Skeletal muscle tissue (tissue), 3 donors: ENCODE measurements at regions not wholly inside any gene's neighbourhood (a gene's known extent, or its start where the extent isn't known, plus 50 kb on each side); places are given as distances from the start of the nearest gene placed in this dataset.
"Not testable (repeated sequence)": the region's sequence is repeated elsewhere in the genome, so short reads cannot be mapped to it uniquely, and the experiment has no call there.

Experiments
- H3K27ac ChIP-seq: one replicate; pipeline ENCODE4 v1.7.0; 2013; ENCODE audit warnings: mild to moderate bottlenecking, low read depth, low read length, inconsistent platforms
- H3K27me3 ChIP-seq, 3 donors: one replicate each; pipeline ENCODE4 v1.7.0; 2013; ENCODE audit warnings: low read length in 3 of 3; ENCODE audit not compliant: control insufficient read depth in 3 of 3, insufficient read depth in 3 of 3
- H3K36me3 ChIP-seq, 3 donors: one replicate each; pipeline ENCODE4 v1.7.0; 2013; ENCODE audit warnings: low read length in 3 of 3; ENCODE audit not compliant: control insufficient read depth in 3 of 3, insufficient read depth in 3 of 3
- H3K4me1 ChIP-seq, 3 donors: one replicate each; pipeline ENCODE4 v1.7.0; 2013; ENCODE audit warnings: low read length in 3 of 3, mild to moderate bottlenecking in 3 of 3; ENCODE audit not compliant: control insufficient read depth in 3 of 3, insufficient read depth in 3 of 3
- H3K4me3 ChIP-seq, 3 donors: one replicate each; pipeline ENCODE4 v1.7.0; 2013; ENCODE audit warnings: low read length in 3 of 3
- H3K9ac ChIP-seq, 3 donors: one replicate each; pipeline ENCODE4 v1.7.0; 2013; ENCODE audit warnings: low read length in 3 of 3, mild to moderate bottlenecking in 3 of 3, moderate library complexity in 2 of 3, low read depth in 1 of 3
- H3K9me3 ChIP-seq, 3 donors: one replicate each; pipeline ENCODE4 v1.7.0; 2013; ENCODE audit warnings: low read length in 3 of 3; ENCODE audit not compliant: control insufficient read depth in 3 of 3
- donor health status: Osteomylitis.

DNA sequence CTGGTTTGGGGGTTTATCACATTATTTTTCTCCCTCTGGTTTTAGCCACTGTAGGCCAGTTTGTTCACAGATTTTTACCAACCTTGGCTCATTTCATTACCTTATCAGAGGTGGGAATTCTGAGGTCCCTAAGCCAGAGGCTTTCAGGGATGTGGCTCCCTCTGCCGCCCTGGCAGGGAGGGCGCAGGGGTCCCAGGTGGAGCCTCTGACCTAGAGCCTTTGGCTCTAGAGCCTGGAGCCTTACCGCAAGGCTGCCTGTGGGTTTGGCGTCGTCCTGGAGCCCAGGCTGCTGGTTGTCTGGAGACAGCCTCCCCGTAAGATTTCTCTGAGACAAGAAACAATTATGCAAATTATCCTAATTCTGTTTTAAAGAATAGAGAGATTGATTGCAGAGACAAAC is 188.0 kb downstream of the LMLN start:
- H3K9ac ChIP-seq, H3K27me3 ChIP-seq, H3K4me3 ChIP-seq, H3K36me3 ChIP-seq, H3K4me1 ChIP-seq, H3K27ac ChIP-seq, H3K9me3 ChIP-seq: not testable (repeated sequence)

DNA sequence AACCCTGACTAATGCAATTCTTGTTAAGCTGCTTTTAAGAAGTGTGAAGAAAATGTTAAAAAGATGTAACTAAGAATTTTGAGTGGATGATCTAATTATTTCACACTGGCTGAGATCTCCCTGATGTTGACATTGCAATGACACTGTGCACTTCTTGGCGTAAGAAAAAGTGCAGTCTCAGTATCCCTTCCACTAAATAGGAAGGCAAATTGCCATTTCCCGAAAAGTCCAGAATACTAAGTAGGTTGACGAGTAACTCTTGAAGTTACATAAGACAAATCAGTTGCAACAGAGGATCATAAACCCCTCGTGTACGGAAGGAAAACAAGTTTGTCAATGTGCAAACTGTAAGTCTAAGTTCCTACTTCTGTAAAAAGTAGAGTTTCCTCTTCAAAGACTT is 189.9 kb downstream of the LMLN start:
- not testable (repeated sequence) for H3K27me3 ChIP-seq, H3K9ac ChIP-seq, H3K4me3 ChIP-seq, H3K27ac ChIP-seq, H3K4me1 ChIP-seq, H3K36me3 ChIP-seq, H3K9me3 ChIP-seq

DNA sequence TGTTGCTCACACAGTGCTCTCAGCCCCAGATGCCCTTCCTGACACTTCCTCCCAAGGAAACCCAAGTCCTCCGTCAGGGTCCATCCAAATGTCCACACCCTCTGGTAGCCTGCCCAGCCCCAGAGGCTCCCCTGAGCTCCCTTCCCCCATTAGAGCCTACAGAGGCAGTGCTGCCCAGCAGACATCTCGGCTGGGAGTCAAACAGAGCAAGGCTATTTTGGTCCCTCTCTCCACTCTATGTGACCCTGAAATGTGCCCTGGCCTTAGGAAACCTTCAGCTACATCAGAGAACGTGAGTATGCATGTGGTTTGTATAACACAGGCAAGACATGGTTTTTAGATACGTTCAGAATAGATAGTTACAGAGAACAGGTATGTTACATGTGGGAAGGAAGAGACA is 191.8 kb downstream of the LMLN start:
- H3K9ac ChIP-seq, H3K27ac ChIP-seq, H3K9me3 ChIP-seq, H3K4me3 ChIP-seq, H3K36me3 ChIP-seq, H3K4me1 ChIP-seq, H3K27me3 ChIP-seq: not testable (repeated sequence)

DNA sequence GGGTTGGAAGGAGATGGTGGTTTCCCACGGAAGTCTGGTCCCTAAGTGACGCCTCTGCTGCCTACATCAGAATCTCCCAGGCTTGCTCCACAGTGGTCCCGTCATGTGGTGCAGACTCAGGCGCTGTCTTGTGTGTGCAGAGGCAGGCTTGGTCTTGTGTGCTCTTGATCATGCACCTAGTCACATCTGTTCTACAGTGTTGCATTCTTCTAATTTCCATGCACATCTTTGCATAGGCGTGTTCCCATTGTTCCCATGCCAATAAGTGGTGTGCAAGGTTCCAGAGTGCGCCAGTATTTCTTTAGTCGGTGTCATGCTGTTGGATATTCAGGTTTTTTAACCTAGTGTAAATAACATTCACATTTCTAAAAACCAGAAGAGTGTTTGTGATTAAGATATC is 195.8 kb downstream of the LMLN start:
- H3K36me3 ChIP-seq, H3K4me1 ChIP-seq, H3K9ac ChIP-seq, H3K4me3 ChIP-seq, H3K27me3 ChIP-seq, H3K9me3 ChIP-seq, H3K27ac ChIP-seq: not testable (repeated sequence)

DNA sequence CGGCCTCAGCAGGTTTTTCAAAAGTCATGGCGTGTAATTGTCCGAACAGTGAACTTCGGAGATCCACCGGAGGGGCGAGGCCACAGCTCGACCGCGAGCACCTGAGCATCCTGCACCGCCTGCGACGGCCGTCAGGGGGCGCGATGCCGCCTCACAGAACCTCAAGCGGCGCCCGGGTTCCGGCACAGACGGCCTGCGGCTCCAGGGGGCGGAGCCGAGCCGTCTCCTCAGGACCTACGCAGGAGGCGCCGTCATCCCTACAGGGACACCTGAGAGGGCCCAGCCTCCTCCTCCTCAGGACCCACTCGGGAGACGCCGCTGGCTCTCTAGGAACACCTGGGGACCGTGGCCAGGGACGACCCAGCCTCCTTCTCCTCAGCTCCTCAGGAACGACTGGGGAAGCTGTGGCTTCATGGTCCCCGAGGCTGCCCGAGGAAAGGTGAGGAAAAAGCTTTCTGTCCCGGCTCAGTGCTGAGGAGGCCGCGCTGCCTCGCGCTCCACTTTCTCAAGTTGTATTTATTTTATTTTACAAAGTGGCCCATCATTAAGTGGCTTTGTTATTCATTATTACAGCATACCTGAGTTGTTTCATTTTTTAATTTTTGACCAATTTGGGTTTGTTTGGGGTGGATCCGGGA is 197.3 kb downstream of the LMLN start:
- H3K9ac ChIP-seq, result not testable (repeated sequence)

DNA sequence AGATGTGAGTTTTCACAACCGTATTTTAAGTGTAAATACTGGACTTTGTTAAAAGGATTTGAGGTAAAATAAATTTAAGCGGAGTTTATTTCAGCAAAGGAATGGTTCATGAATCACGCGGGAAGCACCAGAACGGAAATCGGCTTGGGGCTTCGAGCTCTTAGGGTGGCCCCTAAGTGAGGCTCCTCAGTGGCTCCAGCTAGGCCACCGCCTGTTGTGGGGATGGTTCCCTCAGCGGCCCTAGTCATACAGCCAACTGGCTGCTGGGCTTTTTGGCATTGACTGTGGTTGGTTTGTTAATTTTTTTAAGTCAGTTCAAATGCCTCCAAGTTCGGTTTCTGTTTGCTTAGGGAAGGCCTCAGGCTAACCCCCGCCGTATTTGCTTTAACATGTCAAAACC is 198.0 kb downstream of the LMLN start:
- not testable (repeated sequence) for H3K4me1 ChIP-seq, H3K4me3 ChIP-seq, H3K36me3 ChIP-seq, H3K27ac ChIP-seq, H3K9ac ChIP-seq, H3K9me3 ChIP-seq, H3K27me3 ChIP-seq

More for the DNA sequence above, 197.3 kb downstream of the LMLN start:
- not testable (repeated sequence) for H3K4me3 ChIP-seq, H3K27me3 ChIP-seq, H3K27ac ChIP-seq, H3K9me3 ChIP-seq, H3K36me3 ChIP-seq, H3K4me1 ChIP-seq

DNA sequence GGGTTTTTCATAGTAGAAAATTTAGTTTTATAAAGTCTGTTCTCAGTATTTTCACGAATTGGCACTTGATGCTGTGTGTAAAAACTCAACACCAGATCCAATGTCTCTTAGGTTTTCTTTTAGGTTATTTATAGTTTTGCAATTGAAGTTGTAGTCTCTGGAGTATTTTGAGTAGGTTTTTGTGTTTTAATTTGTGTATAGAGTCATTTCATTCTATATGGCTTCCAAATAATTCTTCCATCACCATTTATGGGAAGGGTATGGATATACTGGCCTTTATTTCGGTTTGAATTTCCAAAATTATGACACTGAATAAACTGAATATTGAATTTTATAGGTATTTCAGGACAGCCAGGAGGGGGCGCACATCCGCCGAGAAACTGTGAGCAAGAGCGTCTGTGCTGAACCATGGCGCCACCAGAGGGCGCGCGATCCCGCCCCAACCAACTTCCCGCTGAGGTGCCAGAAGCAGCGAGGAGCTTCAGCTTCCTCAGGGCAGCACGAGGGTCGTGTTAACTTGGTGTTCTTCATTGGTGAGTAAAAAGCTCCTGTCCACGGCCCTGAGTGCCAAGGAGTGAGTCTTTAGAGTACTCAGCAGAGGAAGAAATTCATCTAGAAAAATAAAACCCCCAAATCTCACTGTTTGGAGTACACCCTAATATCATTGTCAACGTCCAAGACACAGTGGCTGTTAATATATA is 207.5 kb downstream of the LMLN start:
- not testable (repeated sequence) for H3K9me3 ChIP-seq, H3K4me3 ChIP-seq, H3K4me1 ChIP-seq, H3K27me3 ChIP-seq, H3K9ac ChIP-seq, H3K36me3 ChIP-seq, H3K27ac ChIP-seq

DNA sequence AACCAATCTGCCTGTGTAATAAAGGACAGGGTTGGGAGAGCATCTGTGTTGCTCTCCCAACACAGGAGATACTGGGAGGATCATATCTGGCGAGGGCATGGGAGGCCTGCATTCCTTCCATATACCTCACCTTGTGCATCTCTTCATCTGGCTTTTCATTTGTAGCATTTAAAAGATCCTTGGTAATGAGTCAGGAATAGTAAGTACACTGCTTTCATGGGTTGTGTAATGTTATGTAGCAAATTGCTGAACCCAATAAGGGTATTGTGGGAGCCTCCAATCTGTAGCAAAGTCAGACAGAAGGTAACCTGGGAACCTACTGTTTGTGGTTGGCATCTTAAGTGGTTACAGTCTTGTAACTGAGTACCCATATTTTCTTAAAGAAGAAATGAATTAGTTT is 210.8 kb downstream of the LMLN start:
- not testable (repeated sequence) for H3K9ac ChIP-seq, H3K27ac ChIP-seq

DNA sequence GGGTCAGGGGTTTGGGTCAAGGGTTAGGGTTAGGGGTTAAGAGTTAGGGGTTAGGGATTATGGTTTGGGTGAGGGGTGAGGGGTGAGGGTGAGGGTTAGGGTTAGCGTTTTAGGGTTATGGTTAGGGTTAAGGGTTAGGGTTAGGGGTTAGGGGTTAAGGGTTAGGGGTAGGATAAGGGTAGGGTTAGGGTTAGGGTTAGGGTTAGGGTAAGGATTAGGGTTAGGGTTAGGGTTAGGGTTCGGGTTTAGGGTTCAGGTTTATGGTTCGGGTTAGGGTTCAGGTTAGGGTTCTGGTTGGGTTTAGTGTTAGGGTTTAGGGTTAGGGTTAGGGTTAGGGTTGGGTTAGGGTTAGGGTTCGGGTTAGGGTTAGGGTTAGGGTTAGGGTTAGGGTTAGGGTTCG is 213.1 kb downstream of the LMLN start:
- H3K4me3 ChIP-seq, H3K4me1 ChIP-seq, H3K9me3 ChIP-seq, H3K9ac ChIP-seq, H3K27me3 ChIP-seq, H3K36me3 ChIP-seq, H3K27ac ChIP-seq: not testable (repeated sequence)

More for the DNA sequence above, 210.8 kb downstream of the LMLN start:
- H3K4me1 ChIP-seq, H3K9me3 ChIP-seq, H3K36me3 ChIP-seq, H3K27me3 ChIP-seq, H3K4me3 ChIP-seq: not testable (repeated sequence)

DNA sequence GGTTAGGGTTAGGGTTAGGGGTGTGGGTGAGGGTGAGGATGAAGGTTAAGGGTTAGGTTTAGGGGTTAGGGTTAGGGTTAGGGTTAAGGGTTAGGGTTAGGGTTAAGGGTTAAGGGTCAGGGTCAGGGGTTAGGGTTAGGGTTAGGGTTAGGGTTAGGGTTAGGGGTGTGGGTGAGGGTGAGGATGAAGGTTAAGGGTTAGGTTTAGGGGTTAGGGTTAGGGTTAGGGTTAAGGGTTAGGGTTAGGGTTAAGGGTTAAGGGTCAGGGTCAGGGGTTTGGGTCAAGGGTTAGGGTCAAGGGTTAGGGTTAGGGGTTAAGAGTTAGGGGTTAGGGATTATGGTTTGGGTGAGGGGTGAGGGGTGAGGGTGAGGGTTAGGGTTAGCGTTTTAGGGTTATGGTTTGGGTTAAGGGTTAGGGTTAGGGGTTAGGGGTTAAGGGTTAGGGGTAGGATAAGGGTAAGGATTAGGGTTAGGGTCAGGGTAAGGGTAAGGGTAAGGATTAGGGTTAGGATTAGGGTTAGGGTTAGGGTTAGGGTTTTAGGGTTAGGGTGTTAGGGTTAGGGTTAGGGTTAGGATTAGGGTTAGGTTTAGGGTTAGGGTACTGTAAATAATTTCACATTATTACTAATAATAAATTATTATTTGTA is 214.0 kb downstream of the LMLN start:
- not testable (repeated sequence) for H3K27me3 ChIP-seq, H3K36me3 ChIP-seq, H3K9ac ChIP-seq, H3K27ac ChIP-seq, H3K4me3 ChIP-seq, H3K4me1 ChIP-seq, H3K9me3 ChIP-seq
